ENCODE measurements at regions not wholly inside any gene's neighbourhood (a gene's known extent, or its start where the extent isn't known, plus 50 kb on each side); places are given as distances from the start of the nearest gene placed in this dataset.

GRCh38 chr10:129179245-129179971 is 287.6 kb upstream of the MGMT start:
- DNase-seq (ENCODE audit: low spot score): no peak
- TF ChIP-seq EZH2phosphoT487 (IDR thresholded peaks at IDR 0.05; ENCODE audit: low read depth, severe bottlenecking, unreplicated experiment): no peak
- TF ChIP-seq CTCF (IDR thresholded peaks at IDR 0.05; ENCODE audit: poor library complexity): no peak
- no peak for TF ChIP-seq EZH2 (IDR thresholded peaks at IDR 0.05; ENCODE audit: borderline replicate concordance)
- H3K4me2 ChIP-seq: no peak overlapping the region
- H3K36me3 ChIP-seq (replicated peaks; ENCODE audit: insufficient read depth, low read depth): no peaks in the 10 kb centered on the region
- no peaks in the 10 kb centered on the region for H3K27me3 ChIP-seq
- H3K79me2 ChIP-seq: no peaks in the 10 kb centered on the region
- H4K20me1 ChIP-seq (ENCODE audit: insufficient read depth, poor library complexity, severe bottlenecking): no peaks in the 10 kb centered on the region
- H2AFZ ChIP-seq: no peak overlapping the region
- no peaks in the 10 kb centered on the region for H3K9me3 ChIP-seq (ENCODE audit: low read depth)
- H3K9me2 ChIP-seq (replicated peaks; ENCODE audit: insufficient read depth): no peaks in the 10 kb centered on the region
- H3K27ac ChIP-seq: no peak overlapping the region
- no peaks in the 10 kb centered on the region for H3K4me1 ChIP-seq (ENCODE audit: insufficient read depth)
- 78% methylated on average over 9 of the region's 9 CpGs for WGBS (ENCODE audit: low lambda C conversion rate, missing lambda C conversion rate)
- no peak overlapping the region for H3K4me3 ChIP-seq

GRCh38 chr10:129179972-129180678 is 286.9 kb upstream of the MGMT start:
- H3K79me2 ChIP-seq: no peaks in the 10 kb centered on the region
- H3K4me2 ChIP-seq: no peak overlapping the region
- H3K27me3 ChIP-seq: no peaks in the 10 kb centered on the region
- TF ChIP-seq CTCF (IDR thresholded peaks at IDR 0.05; ENCODE audit: poor library complexity): no peak
- no peak for TF ChIP-seq EZH2 (IDR thresholded peaks at IDR 0.05; ENCODE audit: borderline replicate concordance)
- TF ChIP-seq EZH2phosphoT487 (IDR thresholded peaks at IDR 0.05; ENCODE audit: low read depth, severe bottlenecking, unreplicated experiment): no peak
- H3K36me3 ChIP-seq (replicated peaks; ENCODE audit: insufficient read depth, low read depth): no peaks in the 10 kb centered on the region
- no peak overlapping the region for H2AFZ ChIP-seq
- no peaks in the 10 kb centered on the region for H3K4me1 ChIP-seq (ENCODE audit: insufficient read depth)
- DNase-seq (ENCODE audit: low spot score): no peak
- H3K27ac ChIP-seq: no peak overlapping the region
- H3K4me3 ChIP-seq: no peak overlapping the region
- no peaks in the 10 kb centered on the region for H4K20me1 ChIP-seq (ENCODE audit: insufficient read depth, poor library complexity, severe bottlenecking)
- no peaks in the 10 kb centered on the region for H3K9me2 ChIP-seq (replicated peaks; ENCODE audit: insufficient read depth)
- 84% methylated on average over 11 of the region's 11 CpGs for whole genome bisulfite sequencing (ENCODE audit: low lambda C conversion rate, missing lambda C conversion rate)
- no peaks in the 10 kb centered on the region for H3K9me3 ChIP-seq (ENCODE audit: low read depth)

GRCh38 chr10:129184196-129184595 is 282.8 kb upstream of the MGMT start:
- Histone ChIP-seq H3K9me3 (ENCODE audit: low read depth) (no peaks in the 10 kb centered on the region), H3K36me3 (replicated peaks; ENCODE audit: insufficient read depth, low read depth) (no peaks in the 10 kb centered on the region), H2AFZ (no peak overlapping the region), H4K20me1 (ENCODE audit: insufficient read depth, poor library complexity, severe bottlenecking) (no peaks in the 10 kb centered on the region), H3K79me2 (no peaks in the 10 kb centered on the region), H3K9me2 (replicated peaks; ENCODE audit: insufficient read depth) (no peaks in the 10 kb centered on the region), H3K4me1 (ENCODE audit: insufficient read depth) (no peaks in the 10 kb centered on the region), H3K27ac (no peak overlapping the region), H3K27me3 (no peaks in the 10 kb centered on the region), H3K4me2 (no peak overlapping the region), H3K4me3 (no peak overlapping the region)
- DNase-seq (ENCODE audit: low spot score): no peak
- WGBS (ENCODE audit: low lambda C conversion rate, missing lambda C conversion rate): 89% methylated on average over 7 of the region's 7 CpGs
- TF ChIP-seq EZH2phosphoT487 (IDR thresholded peaks at IDR 0.05; ENCODE audit: low read depth, severe bottlenecking, unreplicated experiment) (no peak), EZH2 (IDR thresholded peaks at IDR 0.05; ENCODE audit: borderline replicate concordance) (no peak), CTCF (IDR thresholded peaks at IDR 0.05; ENCODE audit: poor library complexity) (no peak)
